GM21723 (cell line): ENCODE measurements at regions not wholly inside any gene's neighbourhood (a gene's known extent, or its start where the extent isn't known, plus 50 kb on each side); places are given as distances from the start of the nearest gene placed in this dataset.
A peak's percentile ranks its signal among the peaks of the same experiment; 100 is the strongest.
"Not testable (repeated sequence)": the region's sequence is repeated elsewhere in the genome, so short reads cannot be mapped to it uniquely, and the experiment has no call there.

Source experiments
- ATAC-seq: cut with Tn5 transposase; IDR thresholded peaks from one replicate; pipeline ENCODE4 v1.9.1; 2021; ENCODE audit warnings: mild to moderate bottlenecking, moderate library complexity; ENCODE audit not compliant: unreplicated experiment

- ATAC-seq = not testable (repeated sequence)
Measured at GRCh38 chr12:105682821-105683220, 352.3 kb downstream of the C12orf75 start.

- not testable (repeated sequence) for ATAC-seq
Measured at GRCh38 chr12:105683836-105684235, 353.3 kb downstream of the C12orf75 start.

DNA sequence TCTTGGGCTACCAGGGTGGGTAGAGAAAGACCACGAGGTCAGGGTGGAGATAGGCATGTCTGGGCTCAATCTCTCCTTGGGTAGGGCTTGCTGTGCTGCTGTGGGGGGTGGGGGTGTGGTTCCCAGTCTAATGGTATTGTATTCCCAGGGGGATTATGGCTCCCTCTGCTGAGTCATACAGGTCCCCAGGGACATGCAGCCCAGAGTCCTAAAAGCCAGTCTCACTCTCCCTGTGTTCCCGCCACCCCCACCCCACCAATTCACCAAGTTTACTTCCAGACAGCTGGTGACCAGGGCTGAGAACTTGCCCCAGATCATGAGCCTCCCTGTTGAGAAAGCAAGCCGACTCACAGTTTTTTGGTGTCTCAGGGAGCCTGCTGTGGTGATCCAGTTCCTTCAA is 367.6 kb downstream of the C12orf75 start:
- ATAC-seq = no peak

DNA sequence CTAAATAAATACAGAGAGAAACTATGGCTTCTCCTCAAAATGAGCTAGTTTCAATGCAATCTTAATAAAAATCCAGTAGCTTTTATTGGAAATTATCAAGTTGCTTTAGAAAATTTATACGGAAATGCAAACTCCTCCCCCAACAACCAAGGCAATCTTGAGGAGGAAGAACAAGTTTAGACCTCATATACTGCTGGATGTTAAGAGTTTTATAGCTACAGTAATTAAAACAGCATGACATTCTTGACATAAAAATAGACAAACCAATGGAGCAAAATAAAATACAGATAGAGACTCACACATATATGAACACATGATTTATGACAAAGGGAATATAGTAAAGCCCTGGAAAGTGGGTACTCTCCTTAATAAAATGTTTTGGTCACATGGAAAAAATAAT is 368.7 kb downstream of the C12orf75 start:
- no peak for ATAC-seq

DNA sequence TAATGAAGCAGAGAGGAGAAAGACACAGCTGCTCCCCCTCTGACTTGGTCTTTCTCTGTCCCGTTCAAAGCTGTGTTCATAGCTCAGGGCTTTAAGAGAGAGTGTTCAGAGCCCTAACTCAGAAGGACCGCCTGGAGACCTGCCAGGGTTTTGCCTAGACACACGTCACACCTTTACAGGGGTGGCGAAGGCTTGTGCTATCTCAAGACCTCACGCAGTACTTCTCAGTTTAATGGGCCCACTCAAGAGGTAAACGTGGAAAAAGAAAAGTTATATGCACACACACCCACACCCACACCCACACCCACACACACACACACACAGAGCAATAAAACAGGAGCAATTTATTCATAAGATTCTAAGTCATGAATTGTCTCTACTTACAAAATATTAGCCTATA is 374.3 kb downstream of the C12orf75 start:
- no peak for ATAC-seq

GRCh38 chr12:105705235-105705634 is 374.7 kb downstream of the C12orf75 start:
- no peak for ATAC-seq

GRCh38 chr12:105705765-105706164 is 375.3 kb downstream of the C12orf75 start:
- no peak for ATAC-seq

- ATAC-seq = no peak
Measured at GRCh38 chr12:105706321-105706972, 376.0 kb downstream of the C12orf75 start.

- ATAC-seq = no peak
Measured at GRCh38 chr12:105706973-105707334, 376.5 kb downstream of the C12orf75 start.

DNA sequence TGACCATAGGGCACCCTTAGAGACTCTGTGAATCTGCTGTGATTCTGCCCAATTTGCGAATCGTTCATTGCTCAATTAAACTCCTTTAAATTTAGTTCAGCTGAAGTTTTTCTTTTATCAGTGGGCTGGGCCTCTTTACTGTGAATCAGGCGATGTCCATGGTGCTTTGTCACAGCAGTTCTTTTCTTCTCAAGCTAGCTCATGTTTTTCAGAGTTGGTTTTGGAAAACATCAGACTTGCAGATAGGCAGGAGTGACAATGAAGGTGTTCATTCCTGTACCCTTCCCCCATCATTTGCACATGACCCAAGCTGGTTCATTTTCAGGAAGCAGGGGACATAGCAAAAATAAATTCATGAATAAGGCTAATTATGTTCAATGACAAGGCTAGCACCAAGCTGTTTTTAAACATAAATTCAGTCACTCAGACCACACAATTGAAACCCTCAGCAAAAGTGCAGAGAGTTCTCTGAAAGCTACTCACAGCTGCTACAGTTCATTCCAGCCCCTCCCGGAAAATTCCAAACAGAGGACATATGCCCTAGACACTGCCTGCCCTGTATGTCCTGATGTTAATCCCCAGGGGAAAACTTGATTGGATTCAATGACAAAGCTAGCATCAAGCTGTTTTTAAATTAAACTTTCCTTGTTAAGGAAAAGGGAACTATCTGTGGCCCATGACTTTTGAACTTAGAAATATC is 383.3 kb downstream of the C12orf75 start:
- ATAC-seq = no peak

DNA sequence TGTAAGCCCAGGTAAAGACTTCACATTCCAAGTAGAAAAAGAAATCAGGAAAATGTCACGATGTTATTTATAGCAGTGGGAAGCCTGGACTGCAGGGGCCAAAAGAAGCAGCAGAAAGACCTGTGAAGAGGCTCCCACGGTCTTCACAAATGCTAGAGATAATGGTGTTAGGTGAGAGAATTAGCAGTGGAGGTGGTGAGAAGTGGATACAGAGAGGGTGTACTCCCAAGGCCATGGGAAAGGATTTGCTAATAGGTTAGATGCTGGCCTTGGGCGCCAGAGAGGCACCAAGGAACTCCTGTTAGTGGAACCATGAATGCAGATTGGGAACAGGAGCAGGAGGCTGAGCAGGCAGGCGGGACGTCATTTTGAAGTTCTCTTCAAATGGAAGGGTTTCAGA is 386.1 kb downstream of the C12orf75 start:
- no peak for ATAC-seq

DNA sequence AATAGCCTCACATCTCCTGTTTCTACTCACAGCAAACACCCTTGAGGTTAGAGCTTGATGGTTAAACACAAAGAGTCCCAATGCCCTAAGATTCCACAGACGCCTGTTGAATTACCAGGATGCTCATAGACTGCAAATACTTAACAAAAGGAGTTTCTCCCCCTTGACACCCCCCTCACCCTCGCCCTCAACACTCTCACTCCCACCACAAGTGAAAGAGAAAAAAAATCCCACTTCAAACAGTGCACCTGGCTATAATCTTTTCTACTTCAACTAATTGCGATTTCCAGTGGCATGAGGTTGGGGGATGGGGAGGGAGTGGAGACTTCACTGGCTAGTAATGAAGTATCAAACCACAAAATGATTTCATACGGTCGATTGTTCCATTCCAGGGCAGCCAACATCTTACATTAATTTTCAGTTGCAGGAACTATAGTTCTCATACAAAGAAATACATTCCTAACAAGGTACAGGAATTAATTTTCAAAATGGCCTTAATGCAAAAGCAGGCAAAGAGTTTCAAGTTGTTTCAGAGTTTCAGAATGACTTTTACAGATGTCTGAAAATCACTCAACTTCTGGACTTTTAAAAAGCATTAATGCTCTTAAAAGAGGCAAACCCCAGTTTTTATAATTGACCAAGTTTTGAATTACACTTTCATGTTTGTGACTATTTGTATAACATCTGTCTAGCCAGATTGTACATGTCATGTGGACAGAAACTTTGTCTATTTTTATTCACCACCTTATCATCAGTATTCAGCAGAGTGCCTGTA is 390.7 kb downstream of the C12orf75 start:
- peak; percentile 78 for ATAC-seq

DNA sequence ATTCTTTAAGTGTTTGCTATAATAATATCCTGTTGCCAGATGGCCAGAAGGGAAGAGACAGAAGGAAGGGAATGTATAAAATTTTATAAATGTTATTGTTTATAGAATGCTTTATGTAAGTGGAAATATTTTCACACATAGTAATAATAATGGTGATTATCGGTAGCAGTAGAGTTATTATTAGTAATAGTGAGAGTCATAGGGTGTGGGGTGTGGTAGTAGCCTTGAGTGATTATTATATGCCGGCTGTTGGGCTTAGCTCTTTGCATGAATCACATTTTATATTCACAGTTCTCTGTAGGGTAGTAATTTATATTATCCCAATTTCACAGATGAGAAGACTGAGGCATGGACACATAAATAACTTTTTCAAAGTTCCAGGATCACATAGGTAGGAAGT is 391.4 kb downstream of the C12orf75 start:
- ATAC-seq = peak; percentile 43

DNA sequence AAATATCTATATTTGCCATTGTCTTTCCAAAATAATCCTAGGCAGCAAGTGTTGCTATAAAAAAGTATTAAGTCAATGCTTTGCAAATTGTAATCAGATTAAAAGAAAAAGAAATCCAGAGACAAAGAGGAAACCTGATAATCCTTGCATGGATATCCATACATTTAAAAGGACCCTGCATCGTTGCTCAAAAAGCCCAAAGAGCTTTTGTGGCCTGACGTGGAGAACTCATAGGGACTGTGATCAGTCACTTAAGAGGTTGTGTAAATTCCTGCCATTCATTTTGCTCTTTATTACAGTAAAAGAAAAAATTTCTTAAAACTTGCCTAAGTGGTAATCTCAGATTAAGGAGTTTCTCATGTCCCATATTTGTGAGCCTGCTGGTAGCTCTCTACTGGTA is 392.6 kb downstream of the C12orf75 start:
- ATAC-seq = no peak

- no peak for ATAC-seq
Measured at GRCh38 chr12:105723494-105723893, 393.0 kb downstream of the C12orf75 start.

DNA sequence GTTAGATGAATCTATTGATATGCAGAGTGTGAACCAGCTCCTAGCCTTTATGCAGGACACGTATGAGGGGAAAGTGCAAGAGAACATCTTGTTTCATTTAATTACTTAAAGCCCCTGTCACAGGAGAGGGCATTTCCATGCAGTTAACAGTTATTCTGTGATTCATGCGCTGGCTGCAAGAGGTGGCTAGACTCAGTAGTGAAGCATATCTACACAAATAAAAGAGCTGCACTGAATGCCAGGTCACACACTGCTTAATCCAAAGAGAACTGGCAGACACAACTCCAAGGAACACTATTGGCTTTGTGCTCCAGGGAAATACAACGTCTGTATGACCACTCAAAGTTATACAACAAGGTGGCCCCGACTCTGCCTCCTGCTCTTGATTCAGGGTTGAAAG is 394.1 kb downstream of the C12orf75 start:
- ATAC-seq = no peak

GRCh38 chr12:105725054-105725453 is 394.6 kb downstream of the C12orf75 start:
- no peak for ATAC-seq

GRCh38 chr12:105729181-105729771 is 398.8 kb downstream of the C12orf75 start:
- ATAC-seq = no peak

DNA sequence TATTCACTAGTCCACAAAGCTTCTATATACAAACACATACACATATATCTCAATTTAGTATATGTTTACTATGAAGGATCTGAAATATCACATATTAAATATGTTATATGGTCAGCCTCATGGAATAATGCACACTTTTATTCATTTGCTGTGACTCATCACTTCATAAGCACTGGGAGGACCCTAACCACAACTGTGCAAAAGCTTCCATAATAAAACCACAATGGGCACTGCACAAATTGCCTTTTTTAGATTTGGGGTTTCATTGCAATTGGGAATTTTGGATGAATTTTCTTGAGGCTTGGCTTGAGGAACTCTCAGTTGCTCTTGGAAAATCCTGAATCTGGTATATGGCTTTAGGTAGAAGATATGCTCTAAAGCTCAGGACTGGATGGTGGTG is 399.4 kb downstream of the C12orf75 start:
- no peak for ATAC-seq

- ATAC-seq = no peak
Measured at GRCh38 chr12:105733579-105733978, 403.1 kb downstream of the C12orf75 start.

GRCh38 chr12:105736498-105736897 is 402.3 kb downstream of the NUAK1 start:
- ATAC-seq = no peak

- no peak for ATAC-seq
Measured at GRCh38 chr12:105738051-105738450, 400.7 kb downstream of the NUAK1 start.
